ENCODE measurements at regions not wholly inside any gene's neighbourhood (a gene's known extent, or its start where the extent isn't known, plus 50 kb on each side); places are given as distances from the start of the nearest gene placed in this dataset.

DNA sequence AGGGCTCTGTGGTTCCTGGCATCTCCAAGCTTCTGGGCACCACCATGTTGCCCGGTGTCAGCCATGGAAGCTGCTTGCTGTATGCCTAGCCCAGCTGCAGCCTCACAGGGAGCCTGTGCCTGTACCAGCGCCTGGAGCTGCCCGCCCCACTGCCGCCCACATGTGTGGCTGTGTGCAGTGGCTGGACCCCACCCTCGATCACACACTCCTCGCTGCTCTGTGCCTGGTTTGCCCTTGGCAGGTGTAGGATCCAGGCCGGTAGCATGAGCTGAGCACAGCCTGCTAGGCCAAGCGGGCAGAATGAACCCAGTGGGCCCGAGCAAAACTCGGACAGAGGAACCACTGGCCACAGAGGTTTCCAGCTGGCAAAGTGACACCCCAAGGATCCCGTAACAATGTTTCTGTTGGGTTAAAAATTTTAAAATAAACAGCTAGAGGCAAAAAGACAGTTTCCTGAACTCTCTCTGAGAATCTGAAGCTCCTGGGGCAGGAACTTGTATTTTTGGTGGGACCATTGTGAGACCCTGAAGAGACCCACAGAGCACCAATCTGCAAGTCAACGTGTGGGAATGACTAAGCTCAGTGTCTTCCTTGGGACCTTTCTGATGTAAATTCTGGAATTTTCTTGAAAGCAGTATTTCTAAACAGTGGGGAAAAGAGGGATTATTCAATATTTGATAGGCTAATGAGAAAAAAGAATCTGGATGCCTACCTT lies 73.1 kb upstream of the CCDC112 start:
- Histone ChIP-seq H3K4me1 (ENCODE audit: insufficient read depth, low read length) (peaks cover 3% of the 10 kb centered on the region; the same call in 1 of the 2 replicates), H3K14ac (ENCODE audit: insufficient read depth, low read length) (peak overlapping the region; percentile 58; the same call in 1 of the 2 replicates), H4K20me1 (ENCODE audit: control insufficient read depth, insufficient read depth, insufficient read length) (no peaks in the 10 kb centered on the region), H2BK120ac (ENCODE audit: low read depth, low read length, poor library complexity, severe bottlenecking) (no peak overlapping the region), H3K9me3 (ENCODE audit: control insufficient read depth, low read depth, low read length) (no peaks in the 10 kb centered on the region), H3K79me2 (ENCODE audit: insufficient read depth, low read length) (no peaks in the 10 kb centered on the region), H3T11ph (ENCODE audit: low read length) (no peak overlapping the region), H4K91ac (ENCODE audit: insufficient read length, low read depth, low read length) (no peak overlapping the region), H3K79me1 (ENCODE audit: insufficient read depth, low read depth, low read length, poor library complexity, severe bottlenecking) (no peaks in the 10 kb centered on the region), H3K4ac (ENCODE audit: low read depth, low read length) (no peak overlapping the region), H3K9ac (ENCODE audit: extremely low read depth, insufficient read length, low read length) (no peak overlapping the region), H4K8ac (replicated peaks; ENCODE audit: insufficient read length, low read depth, low read length) (no peak overlapping the region), H3K18ac (ENCODE audit: insufficient read length, low read depth, low read length) (peak overlapping the region; percentile 93), H3K23me2 (ENCODE audit: insufficient read length, low read depth, low read length, poor library complexity, severe bottlenecking) (no peaks in the 10 kb centered on the region), H3K27ac (ENCODE audit: insufficient read length, low read depth, low read length) (peak overlapping the region; percentile 92), H2BK5ac (ENCODE audit: insufficient read length, low read length) (peak overlapping the region; percentile 89), H2BK20ac (ENCODE audit: low read depth, low read length, poor library complexity, severe bottlenecking) (no peak overlapping the region), H3K27me3 (ENCODE audit: insufficient read depth, low read length) (no peaks in the 10 kb centered on the region), H3K4me2 (ENCODE audit: insufficient read depth, insufficient read length, low read length) (no peak overlapping the region), H3K56ac (ENCODE audit: insufficient read length, low read depth, low read length) (no peak overlapping the region), H4K5ac (ENCODE audit: insufficient read length, low read depth, low read length) (no peak overlapping the region), H2BK15ac (ENCODE audit: low read depth, low read length) (0 out of 2 replicates have a peak overlapping the region, but pooled peaks have one; percentile 18), H2AFZ (ENCODE audit: low read length) (no peak overlapping the region), H2BK12ac (ENCODE audit: insufficient read length, low read depth, low read length) (peak overlapping the region; percentile 86), H2AK5ac (ENCODE audit: insufficient read length, low read length) (no peak overlapping the region), H3K23ac (ENCODE audit: insufficient read length, low read depth, low read length) (no peak overlapping the region)
- Mint-ChIP-seq H3K27me3 (ENCODE audit: low read depth) (no peaks in the 10 kb centered on the region), H3K4me1 (peaks cover 45 to 46% of the 10 kb centered on the region in 2 experiments), H3K9me3 (no peaks in the 10 kb centered on the region; a peak in 2 of 5 replicates), H3K4me3 (peak overlapping the region; percentile 4 to 47; a peak in 2 of 5 replicates), H3K36me3 (ENCODE audit: insufficient read depth in 1 of 3, low read depth in 3 of 3) (no peaks in the 10 kb centered on the region; a peak in 2 of 7 replicates), H3K27ac (peak overlapping the region; percentile 93 to 98 (median 98))
- DNase-seq, result peak; percentile 41
- no CpG with 5 or more reads among the region's 12 CpGs for WGBS (ENCODE audit: extremely low coverage, insufficient read length, low lambda C conversion rate)
- TF ChIP-seq, protein P1, sequence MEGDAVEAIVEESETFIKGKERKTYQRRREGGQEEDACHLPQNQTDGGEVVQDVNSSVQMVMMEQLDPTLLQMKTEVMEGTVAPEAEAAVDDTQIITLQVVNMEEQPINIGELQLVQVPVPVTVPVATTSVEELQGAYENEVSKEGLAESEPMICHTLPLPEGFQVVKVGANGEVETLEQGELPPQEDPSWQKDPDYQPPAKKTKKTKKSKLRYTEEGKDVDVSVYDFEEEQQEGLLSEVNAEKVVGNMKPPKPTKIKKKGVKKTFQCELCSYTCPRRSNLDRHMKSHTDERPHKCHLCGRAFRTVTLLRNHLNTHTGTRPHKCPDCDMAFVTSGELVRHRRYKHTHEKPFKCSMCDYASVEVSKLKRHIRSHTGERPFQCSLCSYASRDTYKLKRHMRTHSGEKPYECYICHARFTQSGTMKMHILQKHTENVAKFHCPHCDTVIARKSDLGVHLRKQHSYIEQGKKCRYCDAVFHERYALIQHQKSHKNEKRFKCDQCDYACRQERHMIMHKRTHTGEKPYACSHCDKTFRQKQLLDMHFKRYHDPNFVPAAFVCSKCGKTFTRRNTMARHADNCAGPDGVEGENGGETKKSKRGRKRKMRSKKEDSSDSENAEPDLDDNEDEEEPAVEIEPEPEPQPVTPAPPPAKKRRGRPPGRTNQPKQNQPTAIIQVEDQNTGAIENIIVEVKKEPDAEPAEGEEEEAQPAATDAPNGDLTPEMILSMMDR (conservative IDR thresholded peaks at IDR 0.05), result no peak
